CD4-positive, alpha-beta T cell treated with Interleukin-10 for 1 hour (primary cell): ENCODE measurements at regions not wholly inside any gene's neighbourhood (a gene's known extent, or its start where the extent isn't known, plus 50 kb on each side); places are given as distances from the start of the nearest gene placed in this dataset.

ENCODE experiments used
- DNase-seq: peaks from one replicate; pipeline ENCODE4 v3.0.0-alpha.2; 2020

GRCh38 chr16:73510852-73511251 lies 462.9 kb upstream of the ZFHX3 start:
- no peak for DNase-seq

DNA sequence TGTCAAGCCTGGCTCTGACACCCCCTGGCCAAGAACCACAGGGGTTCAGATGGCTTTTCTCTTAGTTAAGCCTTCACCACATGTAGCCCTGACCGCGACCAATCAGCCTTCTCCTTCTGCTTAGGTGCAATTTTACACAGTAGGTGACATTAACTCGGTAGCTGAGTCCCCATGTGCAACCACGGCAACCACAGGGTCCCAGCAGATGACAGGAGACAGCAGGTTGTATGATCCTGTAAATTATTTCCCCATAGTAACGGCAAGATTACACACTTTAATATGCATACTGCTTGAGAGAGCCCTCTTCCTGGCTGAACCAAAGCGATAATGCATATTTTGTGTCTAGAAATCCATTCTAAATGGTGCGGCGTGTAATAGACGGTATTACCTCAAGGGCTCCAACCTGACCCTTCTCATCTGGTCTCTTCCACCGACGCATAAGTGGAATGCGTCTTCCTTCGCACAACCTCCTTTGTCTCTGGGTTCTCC lies 458.7 kb upstream of the ZFHX3 start:
- no peak for DNase-seq

GRCh38 chr16:73505577-73505976 lies 457.6 kb upstream of the ZFHX3 start:
- DNase-seq = no peak

DNA sequence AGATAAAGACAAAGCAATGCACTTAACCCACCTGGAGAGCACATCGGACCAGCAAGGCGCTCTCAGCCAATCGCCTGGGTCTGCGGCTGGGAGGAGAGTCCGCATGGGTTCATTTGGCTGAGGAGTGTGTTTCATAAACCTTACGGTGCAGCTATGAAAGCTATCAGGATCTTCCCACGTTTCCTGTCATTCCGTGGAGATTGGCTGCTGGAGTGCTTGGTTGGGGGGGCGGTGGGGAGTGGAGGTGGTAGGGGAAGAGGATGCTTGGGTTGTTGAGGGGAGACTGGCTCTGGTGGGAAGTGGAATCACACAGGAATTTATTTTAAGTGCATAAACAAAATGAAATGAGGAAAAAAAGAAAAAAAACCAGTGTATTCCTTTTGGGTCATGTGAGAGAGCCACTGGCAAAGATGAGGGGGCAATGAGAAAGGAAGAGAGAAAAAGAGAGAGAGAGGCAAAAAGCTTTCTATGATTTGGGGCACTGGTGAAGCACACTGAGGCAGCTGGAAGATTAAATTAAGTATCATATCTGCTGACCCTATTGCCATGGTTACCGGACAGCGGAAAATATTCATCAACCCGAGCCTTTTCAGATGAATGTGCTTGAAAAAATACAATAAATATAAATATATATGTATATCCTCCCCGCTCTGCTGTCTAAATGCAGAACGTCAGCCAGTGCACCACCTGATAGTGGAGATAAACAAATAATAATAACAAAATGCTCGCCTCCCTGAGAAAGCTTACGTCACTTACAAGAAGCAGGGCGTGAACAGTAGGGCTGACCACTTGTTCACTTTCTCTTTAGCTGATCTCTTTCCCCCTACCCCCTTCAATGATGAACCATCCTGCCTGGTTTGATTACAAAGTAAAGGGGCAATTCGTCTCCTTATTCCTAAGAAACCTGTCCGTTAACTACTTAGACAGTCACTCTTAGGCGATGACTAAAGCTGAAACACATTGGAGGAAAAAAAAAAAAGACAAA lies 457.0 kb upstream of the ZFHX3 start:
- no peak for DNase-seq

DNA sequence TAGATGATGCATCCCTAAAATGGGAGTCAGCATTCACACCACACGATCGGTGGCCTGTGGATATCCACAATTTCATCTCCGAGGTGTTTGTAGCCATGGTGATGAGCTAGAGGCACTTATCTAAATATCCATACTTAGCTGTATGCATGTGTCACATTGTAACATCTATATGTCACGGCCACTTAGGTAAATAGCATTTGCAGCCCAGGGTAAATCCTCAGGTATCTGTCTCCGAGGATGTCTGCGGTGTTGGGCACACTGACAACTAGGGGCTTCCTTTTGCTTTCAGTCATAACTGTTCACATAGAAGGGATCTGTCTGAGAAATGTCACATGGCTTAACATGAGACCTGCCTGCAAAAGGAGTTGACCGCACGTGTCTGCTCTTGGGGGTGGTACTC lies 455.2 kb upstream of the ZFHX3 start:
- DNase-seq = no peak

GRCh38 chr16:73499276-73499675 lies 451.3 kb upstream of the ZFHX3 start:
- DNase-seq = no peak

- no peak for DNase-seq
Measured at GRCh38 chr16:73485880-73486279, 438.0 kb upstream of the ZFHX3 start.

DNA sequence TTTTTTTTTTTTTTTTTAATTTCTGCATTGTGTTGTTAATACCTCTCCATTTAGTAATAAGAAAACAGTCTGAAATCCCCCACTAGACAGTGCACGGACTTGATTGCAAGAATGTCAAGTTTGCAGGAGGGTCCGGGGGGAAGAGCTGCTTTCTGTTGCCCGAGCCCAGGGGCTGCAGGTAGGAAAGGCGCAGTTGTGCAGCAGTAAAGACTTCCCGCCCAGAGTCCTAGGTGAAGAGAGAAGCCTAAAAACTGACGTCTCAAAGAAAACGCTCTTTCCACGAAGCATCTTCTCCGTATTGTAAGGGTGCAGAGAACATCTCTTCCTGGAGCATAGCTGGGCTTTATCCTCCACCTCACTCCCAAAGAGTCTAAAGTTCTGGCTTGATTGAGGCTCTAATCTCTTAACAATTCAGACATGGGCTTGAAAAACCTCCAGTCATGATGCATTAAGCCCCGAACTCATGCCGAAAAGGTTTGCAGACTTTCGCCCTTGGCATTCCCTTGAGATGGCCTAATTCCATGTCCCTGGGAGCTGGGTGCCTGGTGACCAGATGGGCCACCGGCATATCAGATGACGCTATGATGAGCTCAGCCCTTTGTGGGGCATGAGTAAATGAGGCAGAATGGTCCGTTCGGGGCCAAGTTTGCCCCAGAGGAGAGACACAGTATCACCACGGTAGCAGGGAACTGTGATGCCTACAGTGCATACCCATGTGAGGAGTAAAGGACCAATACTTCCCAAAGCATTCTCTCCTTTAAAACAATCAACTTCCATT lies 436.2 kb upstream of the ZFHX3 start:
- no peak for DNase-seq

DNA sequence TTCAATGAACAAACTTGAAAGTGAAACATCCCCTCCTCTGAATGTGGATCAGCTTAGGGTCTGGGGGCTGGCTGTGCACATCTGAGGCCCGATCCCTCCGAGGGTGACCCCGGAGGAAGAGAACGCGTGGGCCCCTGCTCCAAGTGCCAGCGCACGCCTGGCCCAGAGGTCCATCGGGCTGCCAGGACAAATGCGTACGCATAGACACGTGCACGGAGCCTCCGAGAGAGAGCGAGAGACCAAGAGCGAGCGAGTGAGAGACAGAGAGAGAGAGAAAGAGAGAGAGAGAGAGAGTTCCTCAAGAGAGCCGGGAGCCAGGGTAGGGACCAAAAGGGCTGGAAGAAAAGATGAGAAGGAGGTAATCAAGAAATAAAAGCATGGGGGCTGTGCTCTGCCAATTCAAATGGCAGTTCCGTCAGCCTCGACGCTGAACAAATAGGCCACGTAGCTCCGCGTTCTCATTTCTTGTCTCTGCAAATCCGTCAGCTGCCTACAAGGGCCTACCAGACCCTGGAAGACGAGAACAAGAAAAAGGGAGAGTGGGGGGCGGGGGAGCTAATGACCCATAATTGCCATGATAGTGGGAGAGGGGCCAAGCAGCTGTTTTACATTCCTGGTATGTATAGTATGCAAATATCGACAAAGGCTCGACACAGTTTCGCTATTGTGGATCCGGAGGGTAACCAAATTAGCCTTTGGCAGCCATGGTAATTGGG lies 435.3 kb upstream of the ZFHX3 start:
- no peak for DNase-seq

DNA sequence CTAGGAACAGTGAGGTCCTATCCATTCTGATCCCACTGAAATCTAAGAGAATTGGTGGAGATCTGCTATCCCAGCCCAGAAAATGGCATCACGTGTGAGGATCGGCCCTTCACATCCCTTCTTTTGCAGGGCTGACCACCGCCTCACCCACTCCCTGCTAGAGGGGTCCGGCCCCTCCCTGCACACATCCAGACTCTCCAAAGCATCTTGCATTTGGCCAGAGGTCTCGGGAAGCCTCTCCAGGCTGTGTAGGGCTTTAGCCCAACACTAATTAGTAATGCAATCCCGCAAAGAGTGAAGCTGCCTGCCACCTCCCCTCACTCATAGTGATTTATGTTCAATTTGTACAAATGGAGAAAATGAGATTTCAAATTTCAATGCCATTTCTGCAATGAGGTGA lies 434.4 kb upstream of the ZFHX3 start:
- no peak for DNase-seq

GRCh38 chr16:73480381-73480780 lies 432.5 kb upstream of the ZFHX3 start:
- no peak for DNase-seq

DNA sequence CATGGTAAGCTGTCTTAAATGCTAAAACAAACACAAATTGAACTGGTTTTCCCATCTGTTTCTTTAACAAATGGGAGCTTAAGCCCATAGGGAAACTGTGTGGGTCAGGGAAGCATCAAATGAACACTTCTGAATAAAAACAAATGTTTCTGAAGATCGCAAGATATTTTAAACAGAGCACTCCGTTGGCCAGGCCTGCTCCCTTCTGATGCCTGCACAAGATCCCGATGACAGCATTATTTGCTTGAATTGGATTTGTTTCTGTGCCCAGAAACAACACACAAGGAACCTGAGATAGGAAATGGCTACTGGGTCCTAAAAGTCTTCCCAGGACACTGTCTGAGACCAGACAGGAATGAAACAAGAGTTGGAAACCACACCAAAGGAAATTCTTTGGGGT lies 425.8 kb upstream of the ZFHX3 start:
- no peak for DNase-seq

- no peak for DNase-seq
Measured at GRCh38 chr16:73464834-73465233, 416.9 kb upstream of the ZFHX3 start.

- no peak for DNase-seq
Measured at GRCh38 chr16:73459586-73459985, 411.7 kb upstream of the ZFHX3 start.

- DNase-seq = no peak
Measured at GRCh38 chr16:73457851-73458250, 409.9 kb upstream of the ZFHX3 start.

DNA sequence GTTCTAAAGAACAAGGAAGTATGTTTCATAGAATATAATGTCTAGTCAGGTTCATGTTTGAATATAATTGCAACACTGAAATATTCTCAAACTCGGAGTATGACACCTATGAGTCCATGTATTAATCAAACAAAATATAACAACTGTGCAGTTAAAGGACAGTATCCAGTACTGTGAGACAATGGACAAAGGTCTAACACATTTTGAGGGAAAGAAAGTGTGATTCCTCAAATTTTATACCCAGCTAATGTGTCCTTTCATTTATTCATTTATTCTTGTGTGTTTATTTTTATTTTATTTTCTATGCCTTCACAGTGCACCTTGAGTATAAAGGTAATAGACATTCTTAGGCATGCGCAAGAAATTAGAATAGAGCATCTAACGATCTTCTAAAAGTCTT lies 401.0 kb upstream of the ZFHX3 start:
- DNase-seq = no peak

DNA sequence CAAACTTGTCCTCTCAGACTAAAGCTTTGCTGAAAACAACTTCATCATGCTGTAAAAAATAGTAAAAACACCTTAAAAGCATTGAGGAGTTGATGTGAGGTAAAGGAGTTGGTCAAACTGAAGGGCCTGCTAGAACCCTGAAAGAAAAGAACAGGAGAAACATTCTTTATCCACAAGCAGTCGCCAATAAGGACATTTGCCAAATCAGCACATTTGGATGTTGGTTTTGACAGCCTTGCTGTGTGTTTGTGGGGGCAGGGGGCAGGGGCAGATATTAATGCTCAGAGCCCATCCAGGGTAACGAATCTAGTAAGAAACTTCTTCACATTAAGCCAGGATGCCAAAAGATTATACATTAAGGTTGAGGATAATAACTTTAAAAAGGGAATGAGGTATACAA lies 399.9 kb upstream of the ZFHX3 start:
- no peak for DNase-seq

- no peak for DNase-seq
Measured at GRCh38 chr16:73434621-73435020, 386.7 kb upstream of the ZFHX3 start.

DNA sequence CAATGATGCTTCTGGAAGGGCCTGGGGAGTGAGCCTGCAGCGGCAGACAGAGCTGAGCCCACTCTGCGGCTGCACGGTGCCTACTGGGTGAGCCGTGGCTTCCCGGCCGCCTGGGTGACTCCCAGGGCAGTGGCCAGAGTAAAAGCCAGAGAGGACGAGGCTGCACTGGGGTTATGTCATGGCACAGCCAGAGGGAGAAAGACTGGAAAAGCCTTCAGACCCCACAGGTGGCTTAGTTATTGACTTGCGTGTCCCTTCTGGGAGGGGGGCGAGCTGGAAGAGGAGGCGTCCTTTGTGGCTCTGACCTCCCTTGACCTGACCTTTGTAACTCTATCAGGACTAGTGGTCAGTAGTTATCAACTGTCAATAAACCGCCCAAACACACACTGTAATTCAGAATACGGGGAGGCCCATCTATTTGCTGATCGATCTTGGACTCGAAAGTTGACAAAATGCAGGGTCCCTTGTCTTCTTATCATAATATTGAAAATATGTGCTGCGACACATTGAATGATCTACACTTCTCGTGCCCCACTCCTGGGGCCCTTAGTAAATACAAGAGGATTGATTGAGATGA lies 385.9 kb upstream of the ZFHX3 start:
- DNase-seq = no peak

GRCh38 chr16:73432850-73433730 lies 385.2 kb upstream of the ZFHX3 start:
- DNase-seq = no peak

DNA sequence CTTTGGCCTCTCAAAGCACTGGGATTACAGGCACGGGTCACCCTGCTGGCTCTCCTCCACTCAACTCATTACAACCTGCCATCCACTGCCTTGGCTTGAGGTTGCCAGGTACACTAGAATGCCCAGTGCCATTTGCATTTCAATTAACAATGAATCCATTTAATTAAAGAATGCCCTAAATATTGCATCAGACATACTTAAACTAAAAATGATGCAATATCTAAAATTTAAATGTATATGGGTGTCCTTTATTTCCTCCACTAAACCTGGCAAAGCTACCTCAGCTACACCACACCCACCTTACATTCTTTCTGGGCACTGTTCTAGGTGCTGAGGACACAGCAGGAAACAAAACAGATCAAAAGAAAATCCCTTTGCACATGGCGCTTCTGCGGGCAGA lies 382.2 kb upstream of the ZFHX3 start:
- no peak for DNase-seq

GRCh38 chr16:73428121-73428520 lies 380.2 kb upstream of the ZFHX3 start:
- no peak for DNase-seq
